ENCODE measurements at regions not wholly inside any gene's neighbourhood (a gene's known extent, or its start where the extent isn't known, plus 50 kb on each side); places are given as distances from the start of the nearest gene placed in this dataset.

- no peak for DNase-seq
Measured at GRCh38 chr11:127627629-127628457, 627.3 kb upstream of the KIRREL3 start.

GRCh38 chr11:127627204-127627603 is 626.6 kb upstream of the KIRREL3 start:
- DNase-seq, result no peak

GRCh38 chr11:127625402-127625801 is 624.8 kb upstream of the KIRREL3 start:
- DNase-seq, result no peak

GRCh38 chr11:127624306-127624856 is 623.8 kb upstream of the KIRREL3 start:
- DNase-seq, result no peak

- no peak for DNase-seq
Measured at GRCh38 chr11:127622686-127623085, 622.1 kb upstream of the KIRREL3 start.

- no peak for DNase-seq
Measured at GRCh38 chr11:127620671-127621070, 620.1 kb upstream of the KIRREL3 start.

GRCh38 chr11:127619946-127620345 is 619.4 kb upstream of the KIRREL3 start:
- no peak for DNase-seq

GRCh38 chr11:127618721-127619120 is 618.2 kb upstream of the KIRREL3 start:
- DNase-seq, result no peak

- no peak for DNase-seq
Measured at GRCh38 chr11:127616158-127616557, 615.6 kb upstream of the KIRREL3 start.

GRCh38 chr11:127612607-127613006 is 612.0 kb upstream of the KIRREL3 start:
- DNase-seq, result no peak

GRCh38 chr11:127609025-127609773 is 608.6 kb upstream of the KIRREL3 start:
- DNase-seq, result no peak

GRCh38 chr11:127607487-127608085 is 607.0 kb upstream of the KIRREL3 start:
- no peak for DNase-seq

- no peak for DNase-seq
Measured at GRCh38 chr11:127601578-127601977, 601.0 kb upstream of the KIRREL3 start.

GRCh38 chr11:127600674-127601073 is 600.1 kb upstream of the KIRREL3 start:
- no peak for DNase-seq

- DNase-seq, result no peak
Measured at GRCh38 chr11:127598476-127598875, 597.9 kb upstream of the KIRREL3 start.

- DNase-seq, result no peak
Measured at GRCh38 chr11:127596433-127596832, 595.9 kb upstream of the KIRREL3 start.

- no peak for DNase-seq
Measured at GRCh38 chr11:127592371-127592770, 591.8 kb upstream of the KIRREL3 start.

- DNase-seq, result no peak
Measured at GRCh38 chr11:127590314-127590713, 589.7 kb upstream of the KIRREL3 start.

GRCh38 chr11:127588431-127588830 is 587.9 kb upstream of the KIRREL3 start:
- DNase-seq, result no peak

- DNase-seq, result no peak
Measured at GRCh38 chr11:127587511-127587910, 586.9 kb upstream of the KIRREL3 start.

- DNase-seq, result no peak
Measured at GRCh38 chr11:127576210-127576609, 575.6 kb upstream of the KIRREL3 start.

- no peak for DNase-seq
Measured at GRCh38 chr11:127574478-127574877, 573.9 kb upstream of the KIRREL3 start.

- DNase-seq, result no peak
Measured at GRCh38 chr11:127568891-127569290, 568.3 kb upstream of the KIRREL3 start.
